SJSA1 (cell line): ENCODE measurements at regions not wholly inside any gene's neighbourhood (a gene's known extent, or its start where the extent isn't known, plus 50 kb on each side); places are given as distances from the start of the nearest gene placed in this dataset.
"Not testable (repeated sequence)": the region's sequence is repeated elsewhere in the genome, so short reads cannot be mapped to it uniquely, and the experiment has no call there.

ENCODE experiments used
- DNase-seq, 2 experiments: peaks; one replicate each; pipeline ENCODE4 v3.0.0-alpha.2; 2015 to 2020; ENCODE audit warnings: low spot score in 2 of 2, low read depth in 1 of 2
- H3K27ac ChIP-seq: fragments of 250-450 bp; sonication (Bioruptor Pico); 2 replicates; pipeline ENCODE4 v1.5.1; 2020; ENCODE audit warnings: mild to moderate bottlenecking, moderate library complexity
- H3K27me3 ChIP-seq: fragments of 250-450 bp; sonication (Bioruptor Pico); replicated peaks from 2 replicates; pipeline ENCODE4 v1.5.1; 2020; ENCODE audit warnings: mild to moderate bottlenecking, moderate library complexity
- H3K36me3 ChIP-seq: fragments of 250-450 bp; sonication (Bioruptor Pico); 2 replicates; pipeline ENCODE4 v1.5.1; 2020; ENCODE audit warnings: mild to moderate bottlenecking
- H3K4me1 ChIP-seq: fragments of 250-450 bp; sonication (Bioruptor Pico); replicated peaks from 2 replicates; pipeline ENCODE4 v1.6.1; 2021; ENCODE audit warnings: mild to moderate bottlenecking
- H3K4me3 ChIP-seq: fragments of 250-450 bp; sonication (Bioruptor Pico); 2 replicates; pipeline ENCODE4 v1.5.1; 2020; ENCODE audit warnings: mild to moderate bottlenecking
- H3K9me3 ChIP-seq: fragments of 250-450 bp; sonication (Bioruptor Pico); replicated peaks from 2 replicates; pipeline ENCODE4 v1.5.1; 2020; ENCODE audit warnings: mild to moderate bottlenecking

DNA sequence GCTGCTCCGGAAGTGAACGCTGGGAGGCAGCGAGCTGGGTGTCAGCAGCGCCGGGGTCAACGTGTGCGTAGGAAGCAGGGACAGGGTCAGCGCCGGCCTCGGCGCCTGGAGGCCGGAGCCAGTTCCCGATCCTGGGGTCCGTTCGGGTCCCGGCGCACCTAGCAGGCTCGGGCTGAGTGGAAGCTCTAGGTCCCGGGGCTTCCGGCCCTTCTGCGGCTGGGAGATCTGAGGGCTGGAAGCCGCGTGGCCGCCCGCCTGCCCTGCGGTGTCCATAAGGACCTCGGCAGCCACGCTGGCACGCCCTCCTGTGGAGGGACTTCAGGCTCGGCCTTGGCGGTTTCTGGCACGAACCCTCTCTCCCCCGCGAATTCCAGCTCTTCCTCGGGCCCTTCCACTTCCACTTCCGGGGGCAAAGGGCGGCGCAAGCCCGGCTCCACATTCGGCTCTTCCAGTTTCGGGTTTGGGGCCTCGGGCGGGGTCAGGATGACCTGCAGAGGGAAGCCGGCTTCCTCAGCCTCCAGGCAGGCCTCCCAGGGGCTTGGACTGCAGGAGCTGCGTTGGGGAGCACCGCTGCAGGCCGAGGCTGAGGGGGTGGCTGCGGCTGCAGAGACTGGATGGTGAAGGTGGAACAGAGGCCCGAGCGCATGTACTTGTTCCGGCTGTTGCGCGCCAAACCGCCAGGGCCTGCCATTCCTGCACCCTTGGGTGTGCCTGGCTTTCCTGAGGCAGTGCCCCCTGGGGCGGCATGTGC lies 146.2 kb downstream of the TMEM121 start:
- H3K27ac ChIP-seq, H3K4me3 ChIP-seq, H3K9me3 ChIP-seq, H3K27me3 ChIP-seq, H3K4me1 ChIP-seq, DNase-seq, H3K36me3 ChIP-seq: not testable (repeated sequence)

GRCh38 chr14:105675433-105675832 lies 149.1 kb downstream of the TMEM121 start:
- not testable (repeated sequence) for H3K27me3 ChIP-seq, H3K9me3 ChIP-seq, H3K27ac ChIP-seq, DNase-seq, H3K36me3 ChIP-seq, H3K4me1 ChIP-seq, H3K4me3 ChIP-seq

DNA sequence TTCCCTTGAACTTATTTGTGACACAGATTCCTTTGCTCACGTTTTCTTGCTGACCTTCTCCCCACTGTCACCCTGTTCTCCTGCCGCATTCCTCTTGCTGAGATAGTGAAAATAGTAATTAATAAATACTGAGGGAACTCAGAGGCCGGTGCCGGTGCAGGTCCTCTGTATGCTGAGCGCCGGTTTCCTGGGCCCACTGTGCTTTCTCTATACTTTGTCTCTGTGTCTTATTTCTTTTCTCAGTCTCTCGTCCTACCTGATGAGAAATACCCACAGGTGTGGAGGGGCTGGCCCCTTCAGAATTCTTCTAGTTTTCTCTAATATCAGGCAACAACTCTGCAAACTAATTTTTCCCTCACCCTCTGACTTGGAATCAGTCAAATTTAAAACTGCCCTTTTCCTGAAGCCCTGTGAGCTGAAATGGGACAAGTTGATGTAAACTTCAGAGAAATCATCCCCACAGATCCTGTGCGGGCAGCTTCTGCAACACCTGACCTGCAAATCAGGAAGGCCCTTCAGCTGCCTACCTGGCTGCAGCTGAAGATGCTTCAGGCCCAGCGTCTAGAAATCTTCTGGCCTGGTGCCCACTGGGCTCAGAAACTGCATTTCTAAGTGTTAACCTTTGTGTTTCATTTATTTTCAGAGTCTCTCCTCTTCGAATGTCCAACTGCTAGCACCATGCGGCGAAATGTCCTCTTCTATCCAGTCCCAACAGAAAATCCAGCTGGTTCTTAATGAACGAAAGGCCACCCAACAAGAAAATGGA lies 149.7 kb downstream of the TMEM121 start:
- not testable (repeated sequence) for H3K27me3 ChIP-seq, H3K9me3 ChIP-seq, H3K36me3 ChIP-seq, H3K4me1 ChIP-seq, H3K4me3 ChIP-seq, H3K27ac ChIP-seq
- DNase-seq = peak in 1 of 2 experiments; percentile 10

GRCh38 chr14:105678057-105678456 lies 151.7 kb downstream of the TMEM121 start:
- not testable (repeated sequence) for H3K9me3 ChIP-seq, H3K27me3 ChIP-seq, H3K27ac ChIP-seq, H3K4me1 ChIP-seq, H3K4me3 ChIP-seq, H3K36me3 ChIP-seq
- DNase-seq = peak in 1 of 2 experiments; percentile 8

DNA sequence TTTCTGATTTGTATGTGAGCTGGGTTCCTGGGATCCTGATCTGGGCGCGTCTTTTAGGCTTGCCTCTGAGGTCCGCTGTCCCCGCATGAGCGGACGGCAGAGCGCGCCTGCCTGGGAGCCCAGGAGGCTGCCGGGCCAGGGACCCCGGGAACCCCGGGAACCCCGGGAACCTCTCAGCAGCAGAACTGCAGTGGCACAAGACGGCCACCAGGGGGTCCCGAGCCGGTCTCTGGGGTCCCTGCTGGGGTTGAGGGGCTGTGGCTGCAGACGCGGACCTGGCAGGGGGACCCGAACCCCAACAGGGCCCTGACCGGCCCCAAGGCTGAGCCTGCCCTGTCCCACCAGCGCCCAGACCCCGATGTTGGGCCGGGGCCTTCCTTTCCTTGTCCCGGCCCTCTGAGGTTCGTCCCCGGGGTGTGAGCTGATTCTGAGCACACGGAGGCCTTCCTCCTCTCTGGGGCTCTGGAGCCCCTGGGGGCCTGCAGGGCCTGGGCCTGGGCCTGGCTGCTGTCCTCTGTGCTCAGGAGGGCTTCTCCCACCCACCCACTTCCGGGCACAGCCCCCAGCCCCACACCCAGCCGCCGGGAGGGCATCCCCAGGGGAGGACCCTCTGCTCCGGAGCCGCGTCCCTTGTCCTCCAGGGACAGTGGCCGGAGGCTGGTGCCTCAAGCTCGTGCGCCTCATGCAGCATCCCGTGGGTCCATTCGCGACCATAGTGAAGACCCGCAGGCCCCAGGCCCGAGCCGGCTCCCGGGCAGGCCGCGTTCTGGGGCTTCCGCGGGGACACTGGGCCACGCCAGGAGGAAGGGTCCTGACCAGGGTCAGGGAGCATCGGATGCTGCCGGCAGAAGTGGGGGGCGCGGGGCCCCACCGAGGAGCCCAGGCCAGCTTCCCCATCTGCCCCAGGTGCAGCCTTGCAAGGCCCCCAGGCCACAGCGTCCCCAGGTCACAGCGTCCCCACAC lies 152.9 kb downstream of the TMEM121 start:
- not testable (repeated sequence) for H3K27ac ChIP-seq, H3K9me3 ChIP-seq, H3K4me3 ChIP-seq, H3K27me3 ChIP-seq, H3K4me1 ChIP-seq, H3K36me3 ChIP-seq
- DNase-seq = peak in 1 of 2 experiments; percentile 21

DNA sequence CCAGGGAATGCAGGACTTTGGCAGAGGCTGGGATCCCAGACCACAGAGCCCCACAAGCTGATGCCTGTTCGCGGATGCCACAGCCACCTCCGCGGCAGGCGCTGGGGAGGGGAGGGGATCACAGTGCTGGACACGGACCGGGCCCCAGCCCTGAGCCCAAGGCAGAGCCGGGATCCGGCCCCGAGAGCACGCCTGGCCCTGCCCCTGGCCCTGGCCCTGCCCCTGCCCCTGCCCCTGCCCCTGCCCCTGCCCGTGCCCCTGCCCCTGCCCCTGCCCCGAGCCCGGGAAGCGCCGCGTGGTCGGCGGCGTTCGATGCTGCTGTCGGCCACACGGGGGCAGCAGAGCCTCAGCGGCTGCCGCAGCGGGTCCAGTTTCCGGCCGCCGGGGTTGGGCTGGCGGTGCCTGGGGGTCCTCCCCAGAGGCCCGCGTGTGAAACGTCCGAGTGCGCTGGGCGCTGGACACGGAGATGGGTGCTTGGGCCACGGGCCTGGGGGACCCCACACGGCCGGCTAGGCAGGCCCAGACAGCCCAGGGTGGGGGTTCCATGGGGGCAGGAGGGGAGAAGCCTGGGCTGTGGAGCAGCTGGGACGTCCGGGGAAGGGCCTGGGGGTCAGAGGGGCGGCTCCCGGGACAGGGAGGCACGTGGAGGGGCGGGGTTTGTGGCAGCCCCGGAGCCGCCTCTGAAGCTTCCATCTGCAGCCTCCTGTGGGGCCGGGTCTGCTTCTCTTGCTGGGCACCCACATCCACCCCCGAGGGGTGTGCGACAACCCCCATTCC lies 153.8 kb downstream of the TMEM121 start:
- not testable (repeated sequence) for H3K27me3 ChIP-seq, H3K9me3 ChIP-seq, H3K4me1 ChIP-seq, H3K36me3 ChIP-seq, H3K4me3 ChIP-seq, H3K27ac ChIP-seq
- DNase-seq = peak in 1 of 2 experiments; percentile 21

GRCh38 chr14:105680736-105681098 lies 154.3 kb downstream of the TMEM121 start:
- H3K27ac ChIP-seq, H3K36me3 ChIP-seq, H3K4me3 ChIP-seq, DNase-seq, H3K27me3 ChIP-seq, H3K9me3 ChIP-seq, H3K4me1 ChIP-seq: not testable (repeated sequence)

DNA sequence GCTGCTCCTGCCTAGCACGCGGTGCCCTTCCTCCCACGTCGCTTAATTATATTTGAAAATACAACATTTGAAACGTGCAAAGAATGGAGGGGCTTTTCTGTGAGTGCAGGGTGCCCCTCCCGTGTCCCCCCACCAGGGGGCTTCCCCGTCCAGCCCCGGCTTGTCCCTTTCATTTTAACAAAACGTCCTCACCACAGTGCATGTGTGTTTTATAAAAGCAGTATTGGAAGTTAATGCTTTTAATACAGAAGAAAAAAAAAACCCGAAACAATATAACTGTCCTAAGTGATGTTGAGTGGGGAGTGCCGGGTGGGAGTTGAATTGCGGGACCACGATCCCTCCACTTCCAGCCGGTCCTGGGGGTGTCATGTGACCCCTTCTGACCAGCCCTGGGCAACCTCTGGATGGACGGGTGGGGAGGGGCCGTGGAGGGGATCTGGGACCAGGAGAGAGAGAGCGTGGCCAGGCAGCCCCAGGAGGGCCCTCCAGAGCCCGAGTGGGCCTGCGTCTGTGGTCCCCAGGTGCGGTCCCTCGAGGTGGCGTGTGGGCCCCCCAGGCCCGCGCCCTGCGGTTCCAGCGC lies 155.3 kb downstream of the TMEM121 start:
- not testable (repeated sequence) for H3K4me1 ChIP-seq, H3K27me3 ChIP-seq, H3K4me3 ChIP-seq, H3K9me3 ChIP-seq, H3K36me3 ChIP-seq, H3K27ac ChIP-seq
- peak in 1 of 2 experiments; percentile 5 for DNase-seq

DNA sequence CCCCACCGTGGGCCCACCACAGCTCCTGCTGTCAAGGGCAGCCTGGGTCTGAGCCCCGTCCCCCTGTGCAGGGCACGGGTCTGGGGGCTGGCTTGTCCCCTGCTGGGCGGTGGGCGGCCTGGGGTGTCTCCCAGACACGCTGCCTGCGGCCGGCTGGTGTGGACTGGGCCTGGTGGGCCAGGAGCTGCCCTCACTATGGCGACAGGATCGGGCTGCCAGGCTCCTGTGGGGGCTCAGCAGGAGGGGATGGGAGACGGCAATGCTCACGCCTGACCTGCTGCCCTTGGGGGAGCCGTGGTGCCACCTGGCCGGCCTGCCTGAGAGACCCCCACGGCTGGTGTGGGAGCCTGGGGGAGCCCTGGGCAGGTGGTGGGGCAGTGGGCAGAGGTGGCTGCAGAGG lies 156.1 kb downstream of the TMEM121 start:
- peak in 1 of 2 experiments; percentile 3 for DNase-seq
- H3K27ac ChIP-seq, H3K9me3 ChIP-seq, H3K36me3 ChIP-seq, H3K27me3 ChIP-seq, H3K4me3 ChIP-seq, H3K4me1 ChIP-seq: not testable (repeated sequence)

GRCh38 chr14:105682956-105683570 lies 156.7 kb downstream of the TMEM121 start:
- Histone ChIP-seq H3K9me3 (no peaks in the 10 kb centered on the region), H3K27ac (no peak overlapping the region), H3K27me3 (no peaks in the 10 kb centered on the region), H3K4me3 (no peak overlapping the region), H3K4me1 (no peaks in the 10 kb centered on the region), H3K36me3 (no peaks in the 10 kb centered on the region)
- DNase-seq = peak in 1 of 2 experiments; percentile 21

DNA sequence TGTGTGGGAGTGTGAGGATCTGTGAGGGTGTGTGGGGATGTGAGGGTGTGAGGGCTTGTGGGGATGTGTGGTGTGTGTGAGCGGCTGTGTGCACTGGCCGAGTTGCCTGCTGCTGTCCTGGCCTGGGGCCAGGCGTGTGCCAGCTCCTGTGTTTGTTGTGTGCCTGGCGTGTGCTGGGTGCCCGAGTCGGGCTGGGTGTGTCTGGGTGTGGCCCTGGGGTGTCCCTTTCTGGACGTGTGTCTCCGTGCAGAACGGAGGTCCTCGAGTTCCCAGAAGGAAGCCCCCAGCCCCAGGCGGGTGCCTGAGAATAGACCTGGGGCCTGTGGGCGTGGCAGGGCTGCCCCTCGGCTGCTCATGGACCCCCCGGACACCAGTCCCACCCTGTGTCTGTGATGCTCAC lies 157.7 kb downstream of the TMEM121 start:
- H3K27ac ChIP-seq, H3K4me1 ChIP-seq, H3K9me3 ChIP-seq, H3K36me3 ChIP-seq, H3K27me3 ChIP-seq, H3K4me3 ChIP-seq: not testable (repeated sequence)
- peak in 1 of 2 experiments; percentile 15 for DNase-seq

GRCh38 chr14:105684597-105684996 lies 158.2 kb downstream of the TMEM121 start:
- peak in 1 of 2 experiments; percentile 3 for DNase-seq
- not testable (repeated sequence) for H3K9me3 ChIP-seq, H3K4me1 ChIP-seq, H3K27ac ChIP-seq, H3K36me3 ChIP-seq, H3K4me3 ChIP-seq, H3K27me3 ChIP-seq

GRCh38 chr14:105685003-105685402 lies 158.6 kb downstream of the TMEM121 start:
- H3K27me3 ChIP-seq = no peaks in the 10 kb centered on the region
- no peak overlapping the region for H3K27ac ChIP-seq
- no peaks in the 10 kb centered on the region for H3K4me1 ChIP-seq
- no peaks in the 10 kb centered on the region for H3K36me3 ChIP-seq
- DNase-seq = no peak
- H3K4me3 ChIP-seq = no peak overlapping the region
- H3K9me3 ChIP-seq = peaks cover 3% of the 10 kb centered on the region; the same call in 1 of the 2 replicates
